H1 (cell line): ENCODE measurements at regions not wholly inside any gene's neighbourhood (a gene's known extent, or its start where the extent isn't known, plus 50 kb on each side); places are given as distances from the start of the nearest gene placed in this dataset.

Source experiments
- CTCF ChIA-PET: fragments of 300-600 bp; sonication (Branson Sonifier 250); formaldehyde crosslinking; loops from one replicate; lab custom pipeline; 2021; ENCODE audit not compliant: partially characterized antibody; lab: Charles Lee
- POLR2A ChIA-PET: fragments of 300-600 bp; sonication (Branson Sonifier 250); formaldehyde crosslinking; loops from one replicate; lab custom pipeline; 2021; ENCODE audit warnings: inconsistent platforms; ENCODE audit not compliant: partially characterized antibody; lab: Charles Lee
- DNase-seq, 2 experiments: peaks; one replicate each; pipeline versions ENCODE4 v3.0.0 to v3.0.0-alpha.2; 2010 to 2022; ENCODE audit warnings: low spot score in 2 of 2, low read depth in 1 of 2, mixed read lengths in 1 of 2
- FAIRE-seq: peaks from 2 replicates; lab custom pipeline; 2011; peaks lifted over from hg19 to GRCh38; lab: Jason Lieb, UNC
- H2AFZ ChIP-seq: 2 replicates; pipeline ENCODE4 v1.8.1; 2012; ENCODE audit warnings: low read length, inconsistent platforms
- H2AK5ac ChIP-seq: 2 replicates; pipeline ENCODE4 v1.6.1; 2013; ENCODE audit warnings: low read depth, low read length
- H2BK120ac ChIP-seq: replicated peaks from 2 replicates; pipeline ENCODE3; 2013; ENCODE audit warnings: low read depth, low read length, inconsistent platforms
- H2BK12ac ChIP-seq: 2 replicates; pipeline ENCODE4 v1.6.1; 2013; ENCODE audit warnings: low read depth, low read length
- H2BK15ac ChIP-seq: 2 replicates; pipeline ENCODE4 v1.6.1; 2013; ENCODE audit warnings: low read length
- H2BK20ac ChIP-seq: 2 replicates; pipeline ENCODE4 v1.6.1; 2013; ENCODE audit warnings: low read length
- H2BK5ac ChIP-seq: 2 replicates; pipeline ENCODE4 v1.6.1; 2013; ENCODE audit warnings: low read depth, low read length
- H3K14ac ChIP-seq: 2 replicates; pipeline ENCODE4 v1.6.1; 2013; ENCODE audit warnings: inconsistent platforms; ENCODE audit not compliant: insufficient read length
- H3K18ac ChIP-seq: 2 replicates; pipeline ENCODE4 v1.6.1; 2013; ENCODE audit warnings: low read length; ENCODE audit errors: extremely low read depth
- H3K23ac ChIP-seq: 2 replicates; pipeline ENCODE4 v1.6.1; 2013; ENCODE audit warnings: inconsistent platforms; ENCODE audit not compliant: insufficient read length
- H3K23me2 ChIP-seq: 2 replicates; pipeline ENCODE4 v1.6.1; 2013; ENCODE audit warnings: low read depth, low read length
- H3K27ac ChIP-seq: 2 replicates; pipeline ENCODE4 v1.6.1; 2011; ENCODE audit warnings: low read depth, low read length, inconsistent platforms
- H3K27me3 ChIP-seq, 4 experiments: replicated peaks in 1 of 4; 1 replicate in 1 of 4; 2 replicates in 3 of 4; pipeline versions ENCODE4 v1.6.1 to v1.8.1; 2011 to 2013; ENCODE audit warnings: low read length in 3 of 4, mild to moderate bottlenecking in 3 of 4, inconsistent platforms in 2 of 4, mixed read lengths in 2 of 4, moderate library complexity in 1 of 4; ENCODE audit not compliant: control insufficient read depth in 3 of 4, insufficient read depth in 3 of 4; ENCODE audit errors: extremely low read depth in 1 of 4
- H3K36me3 ChIP-seq, 4 experiments: 2 replicates each; pipeline versions ENCODE4 v1.6.1 to v1.8.1; 2011 to 2013; ENCODE audit warnings: mild to moderate bottlenecking in 4 of 4, low read length in 3 of 4, moderate library complexity in 2 of 4, control low read depth in 1 of 4, inconsistent platforms in 1 of 4; ENCODE audit not compliant: insufficient read depth in 4 of 4, control insufficient read depth in 2 of 4
- H3K4ac ChIP-seq: replicated peaks from 2 replicates; pipeline ENCODE3; 2013; ENCODE audit warnings: low read length, low read depth, mixed read lengths, inconsistent platforms; ENCODE audit not compliant: insufficient read length
- H3K4me1 ChIP-seq, 4 experiments: replicated peaks in 1 of 4; 1 replicate in 1 of 4; 2 replicates in 3 of 4; pipeline versions ENCODE4 v1.6.1 to v1.8.1; 2011 to 2013; ENCODE audit warnings: low read length in 3 of 4, inconsistent platforms in 2 of 4, mixed read lengths in 1 of 4; ENCODE audit not compliant: insufficient read depth in 4 of 4, control insufficient read depth in 3 of 4
- H3K4me2 ChIP-seq, 2 experiments: 2 replicates each; pipeline versions ENCODE4 v1.6.1 to v1.8.1; 2011 to 2013; ENCODE audit warnings: low read depth in 2 of 2, low read length in 2 of 2, control low read depth in 1 of 2, inconsistent platforms in 1 of 2, mild to moderate bottlenecking in 1 of 2; ENCODE audit not compliant: insufficient read depth in 1 of 2
- H3K4me3 ChIP-seq, 4 experiments: fragments of 200-600, 300-600 bp in 1 of 4; sonication (generic), shearing (Covaris generic), sonication (Bioruptor Twin) in 1 of 4; 2 replicates each; pipeline versions ENCODE4 v1.5.1 to v1.8.1; 2011 to 2016; ENCODE audit warnings: low read length in 4 of 4, low read depth in 3 of 4, control low read depth in 2 of 4, inconsistent platforms in 2 of 4, mild to moderate bottlenecking in 2 of 4, mixed read lengths in 1 of 4, moderate library complexity in 1 of 4; ENCODE audit not compliant: insufficient read depth in 2 of 4; ENCODE audit errors: extremely low read depth in 1 of 4
- H3K56ac ChIP-seq: replicated peaks from 2 replicates; pipeline ENCODE3; 2013; ENCODE audit warnings: low read depth, mild to moderate bottlenecking, mixed read lengths, low read length, inconsistent platforms; ENCODE audit not compliant: insufficient read length
- H3K79me1 ChIP-seq: 2 replicates; pipeline ENCODE4 v1.6.1; 2013; ENCODE audit warnings: low read depth, low read length, control low read depth
- H3K79me2 ChIP-seq, 2 experiments: 2 replicates each; pipeline versions ENCODE4 v1.6.1 to v1.8.1; 2012 to 2013; ENCODE audit warnings: low read length in 2 of 2, mild to moderate bottlenecking in 2 of 2, inconsistent platforms in 1 of 2; ENCODE audit not compliant: insufficient read depth in 2 of 2, control insufficient read depth in 1 of 2
- H3K9ac ChIP-seq, 4 experiments: replicated peaks in 1 of 4; 1 replicate in 1 of 4; 2 replicates in 3 of 4; pipeline versions ENCODE4 v1.6.1 to v1.8.1; 2011 to 2013; ENCODE audit warnings: low read depth in 3 of 4, low read length in 3 of 4, control low read depth in 2 of 4, mild to moderate bottlenecking in 2 of 4, moderate library complexity in 2 of 4, inconsistent platforms in 1 of 4; ENCODE audit errors: extremely low read depth in 1 of 4
- H3K9me3 ChIP-seq, 2 experiments: 2 replicates each; pipeline versions ENCODE4 v1.6.1 to v1.8.1; 2012 to 2013; ENCODE audit warnings: mild to moderate bottlenecking in 2 of 2, moderate library complexity in 2 of 2, control low read depth in 1 of 2, inconsistent platforms in 1 of 2, low read depth in 1 of 2, low read length in 1 of 2, mixed read lengths in 1 of 2; ENCODE audit not compliant: insufficient read depth in 2 of 2
- H4K20me1 ChIP-seq, 2 experiments: replicated peaks in 1 of 2; 2 replicates each; pipeline versions ENCODE3 to v1.8.1; 2011 to 2013; ENCODE audit warnings: inconsistent platforms in 2 of 2, low read length in 2 of 2, mild to moderate bottlenecking in 1 of 2; ENCODE audit not compliant: insufficient read depth in 2 of 2, control insufficient read depth in 1 of 2
- H4K5ac ChIP-seq: 2 replicates; pipeline ENCODE4 v1.6.1; 2013; ENCODE audit warnings: low read length, low read depth, mixed read lengths, inconsistent platforms; ENCODE audit not compliant: insufficient read length
- H4K8ac ChIP-seq: 2 replicates; pipeline ENCODE4 v1.8.0; 2013; ENCODE audit warnings: mild to moderate bottlenecking, moderate library complexity, low read length, inconsistent platforms; ENCODE audit not compliant: insufficient read depth; ENCODE audit errors: extremely low read depth
- H4K91ac ChIP-seq: replicated peaks from 2 replicates; pipeline ENCODE3; 2013; ENCODE audit warnings: low read length, mixed read lengths, inconsistent platforms; ENCODE audit not compliant: insufficient read length
- ASH2L ChIP-seq: fragments of 200-600, 300-600 bp; sonication (generic); IDR thresholded peaks from one replicate; pipeline ENCODE4 v1.7.1; 2017; ENCODE audit warnings: low read length
- BACH1 ChIP-seq: IDR thresholded peaks from 2 replicates; pipeline ENCODE4 v1.6.1; 2012; ENCODE audit warnings: low read length, improper control_type of control experiment
- EP300 ChIP-seq, 2 experiments: IDR thresholded peaks; 1 replicate in 1 of 2; 2 replicates in 1 of 2; pipeline ENCODE4 v1.6.1; 2011 to 2012; ENCODE audit warnings: low read depth in 2 of 2, low read length in 2 of 2, mild to moderate bottlenecking in 2 of 2, borderline replicate concordance in 1 of 2, inconsistent platforms in 1 of 2, moderate library complexity in 1 of 2
- NANOG ChIP-seq: IDR thresholded peaks from 2 replicates; pipeline ENCODE4 v1.6.1; 2011; ENCODE audit warnings: low read length, low read depth, mild to moderate bottlenecking, inconsistent platforms; ENCODE audit not compliant: insufficient read depth, poor library complexity, severe bottlenecking
- PHF8 ChIP-seq: fragments of 200-600 bp; sonication (generic); conservative IDR thresholded peaks from 2 replicates; pipeline ENCODE4 v1.7.1; 2012; ENCODE audit warnings: low read depth, mild to moderate bottlenecking, inconsistent platforms, low read length, moderate library complexity
- USF2 ChIP-seq: IDR thresholded peaks from 2 replicates; pipeline ENCODE4 v1.6.1; 2011; ENCODE audit warnings: low read length, improper control_type of control experiment
- YY1 ChIP-seq: IDR thresholded peaks from 2 replicates; pipeline ENCODE4 v1.6.1; 2011; ENCODE audit warnings: low read depth, mild to moderate bottlenecking, low read length
- WGBS, 2 experiments: shearing (Covaris generic) in 1 of 2; methylation state at CpG; one replicate each; pipeline versions ENCODE4 v1.1.6 to v1.1.7; 2013 to 2015; ENCODE audit warnings: low lambda C conversion rate in 2 of 2, mixed read lengths in 2 of 2, inconsistent platforms in 1 of 2, low coverage in 1 of 2, missing lambda C conversion rate in 1 of 2; ENCODE audit not compliant: insufficient replicate concordance in 2 of 2, insufficient coverage in 1 of 2, insufficient read length in 1 of 2; ENCODE audit errors: extremely low coverage in 1 of 2, missing lambda C conversion rate in 1 of 2; 5-methylcytosine and 5-hydroxymethylcytosine counted together

GRCh38 chr4:182155806-182156205, 87.4 kb upstream of the TENM3 start:
- Histone ChIP-seq H2AK5ac (no peak overlapping the region), H2BK15ac (no peak overlapping the region), H4K5ac (no peak overlapping the region), H3K9me3 (no peaks in the 10 kb centered on the region), H3K9ac (no peak overlapping the region), H3K79me2 (peaks cover 4 to 64% of the 10 kb centered on the region in 2 experiments; a peak in 3 of 4 replicates), H3K18ac (no peak overlapping the region), H3K56ac (no peak overlapping the region), H4K91ac (no peak overlapping the region), H2BK120ac (no peak overlapping the region), H3K27me3 (no peaks in the 10 kb centered on the region), H2BK12ac (no peak overlapping the region), H3K27ac (no peak overlapping the region), H3K36me3 (peaks cover 0 to 6% (median 2%) of the 10 kb centered on the region in 4 experiments; a peak in 2 of 8 replicates), H3K4me1 (peaks cover 0 to 3% (median under 1%) of the 10 kb centered on the region in 4 experiments; a peak in 3 of 7 replicates), H4K20me1 (peaks cover 0 to 3% of the 10 kb centered on the region in 2 experiments), H3K23me2 (no peaks in the 10 kb centered on the region), H3K79me1 (no peaks in the 10 kb centered on the region; the same call in 1 of the 2 replicates), H3K4me3 (no peak overlapping the region), H2BK5ac (no peak overlapping the region), H3K4me2 (no peak overlapping the region), H3K23ac (no peak overlapping the region), H3K4ac (no peak overlapping the region), H2BK20ac (no peak overlapping the region), H3K14ac (no peak overlapping the region), H2AFZ (no peak overlapping the region), H4K8ac (no peak overlapping the region)
- WGBS, 2 experiments: 87% methylated on average over 1 of the region's 1 CpG; no CpG with 5 or more reads in 1 of the 2 experiments
- FAIRE-seq: no peak
- POLR2A ChIA-PET: interaction anchor here (0.7 kb wide), 1 partner anchor 9 kb away, joined by 5 read pairs; no protein-coding TSS in a partner anchor
- CTCF ChIA-PET: no interaction called here
- no peak for DNase-seq
- TF ChIP-seq ASH2L (no peak), NANOG (no peak), EP300 (IDR thresholded peaks at IDR 0.05; ENCODE audit: borderline replicate concordance in 1 of 2, low read depth in 2 of 2, low read length in 2 of 2) (no peak), BACH1 (no peak), YY1 (no peak), PHF8 (no peak), USF2 (no peak)
